Epithelial cell of esophagus (primary cell): ENCODE measurements at regions not wholly inside any gene's neighbourhood (a gene's known extent, or its start where the extent isn't known, plus 50 kb on each side); places are given as distances from the start of the nearest gene placed in this dataset.

Experiments
- DNase-seq: peaks from one replicate; pipeline ENCODE4 v3.0.0; 2010; ENCODE audit warnings: low read depth
- H3K4me3 ChIP-seq: 2 replicates; pipeline ENCODE4 v1.5.1; 2011; ENCODE audit warnings: mild to moderate bottlenecking, low read length, control low read depth
- TF ChIP-seq, protein P1 (sequence below): IDR thresholded peaks from 2 replicates; pipeline ENCODE4 v1.5.1; 2011; ENCODE audit warnings: low read depth, mild to moderate bottlenecking, low read length, control low read depth, inconsistent platforms; ENCODE audit not compliant: insufficient read depth; ENCODE audit errors: missing control alignments

DNA sequence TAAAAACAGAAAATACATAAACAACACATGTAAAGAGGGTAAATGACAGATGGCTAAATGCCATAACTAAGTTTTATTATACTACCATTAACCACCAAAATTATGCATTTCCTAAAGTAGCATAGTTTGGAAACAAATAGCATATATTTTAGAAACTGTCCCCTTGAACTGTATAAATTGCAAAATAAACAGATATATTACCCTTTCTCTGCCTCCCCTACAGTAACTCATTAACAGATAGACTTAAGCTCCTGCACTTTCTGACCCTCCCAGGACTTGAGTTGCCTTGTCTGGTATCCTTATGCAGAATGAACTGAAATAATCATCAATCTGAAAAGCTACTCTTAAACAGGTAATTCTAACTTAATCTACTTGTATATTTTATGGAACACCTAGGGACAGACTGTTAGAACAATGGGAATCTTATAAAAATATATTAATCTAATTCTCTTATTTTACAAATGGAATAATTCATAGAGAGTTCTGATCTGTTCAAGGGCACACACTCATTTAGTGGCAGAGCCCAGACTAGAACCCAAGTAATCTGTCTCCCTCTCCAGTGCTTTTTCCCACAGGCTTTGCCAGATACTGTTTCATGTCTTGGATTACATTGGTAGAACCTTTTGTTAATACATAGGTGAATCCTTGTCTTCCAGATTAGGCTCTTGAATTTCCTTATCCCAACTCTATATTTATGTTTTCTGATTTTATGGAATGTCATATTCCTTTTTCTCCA is 50.6 kb upstream of the LOC128125822 start:
- TF ChIP-seq, protein P1, sequence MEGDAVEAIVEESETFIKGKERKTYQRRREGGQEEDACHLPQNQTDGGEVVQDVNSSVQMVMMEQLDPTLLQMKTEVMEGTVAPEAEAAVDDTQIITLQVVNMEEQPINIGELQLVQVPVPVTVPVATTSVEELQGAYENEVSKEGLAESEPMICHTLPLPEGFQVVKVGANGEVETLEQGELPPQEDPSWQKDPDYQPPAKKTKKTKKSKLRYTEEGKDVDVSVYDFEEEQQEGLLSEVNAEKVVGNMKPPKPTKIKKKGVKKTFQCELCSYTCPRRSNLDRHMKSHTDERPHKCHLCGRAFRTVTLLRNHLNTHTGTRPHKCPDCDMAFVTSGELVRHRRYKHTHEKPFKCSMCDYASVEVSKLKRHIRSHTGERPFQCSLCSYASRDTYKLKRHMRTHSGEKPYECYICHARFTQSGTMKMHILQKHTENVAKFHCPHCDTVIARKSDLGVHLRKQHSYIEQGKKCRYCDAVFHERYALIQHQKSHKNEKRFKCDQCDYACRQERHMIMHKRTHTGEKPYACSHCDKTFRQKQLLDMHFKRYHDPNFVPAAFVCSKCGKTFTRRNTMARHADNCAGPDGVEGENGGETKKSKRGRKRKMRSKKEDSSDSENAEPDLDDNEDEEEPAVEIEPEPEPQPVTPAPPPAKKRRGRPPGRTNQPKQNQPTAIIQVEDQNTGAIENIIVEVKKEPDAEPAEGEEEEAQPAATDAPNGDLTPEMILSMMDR: no peak
- no peak for DNase-seq
- H3K4me3 ChIP-seq: no peak overlapping the region
